IPS-18a (cell line): ENCODE measurements at regions not wholly inside any gene's neighbourhood (a gene's known extent, or its start where the extent isn't known, plus 50 kb on each side); places are given as distances from the start of the nearest gene placed in this dataset.

Experiments
- H3K27ac ChIP-seq: one replicate; pipeline ENCODE4 v1.5.1; 2013; ENCODE audit warnings: low read length
- H3K27me3 ChIP-seq: one replicate; pipeline ENCODE4 v1.6.1; 2013; ENCODE audit warnings: mild to moderate bottlenecking, low read length; ENCODE audit not compliant: control insufficient read depth, insufficient read depth
- H3K36me3 ChIP-seq: one replicate; pipeline ENCODE4 v1.6.1; 2013; ENCODE audit warnings: low read depth, low read length; ENCODE audit not compliant: control insufficient read depth
- H3K4me1 ChIP-seq: one replicate; pipeline ENCODE4 v1.6.1; 2013; ENCODE audit warnings: low read depth, low read length; ENCODE audit not compliant: control insufficient read depth
- H3K4me3 ChIP-seq: one replicate; pipeline ENCODE4 v1.5.1; 2013; ENCODE audit warnings: low read length
- H3K9ac ChIP-seq: one replicate; pipeline ENCODE4 v1.6.1; 2013; ENCODE audit warnings: mild to moderate bottlenecking, low read length, moderate library complexity
- H3K9me3 ChIP-seq: one replicate; pipeline ENCODE4 v1.6.1; 2013; ENCODE audit warnings: low read depth, low read length; ENCODE audit not compliant: control insufficient read depth

GRCh38 chr14:83825843-83826242, 1704.1 kb upstream of the FLRT2 start:
- no peaks in the 10 kb centered on the region for H3K36me3 ChIP-seq
- peaks cover 17% of the 10 kb centered on the region for H3K4me1 ChIP-seq
- H3K4me3 ChIP-seq: no peak overlapping the region

GRCh38 chr14:83826838-83827237, 1703.1 kb upstream of the FLRT2 start:
- Histone ChIP-seq H3K27ac (no peak overlapping the region), H3K4me3 (no peak overlapping the region), H3K36me3 (no peaks in the 10 kb centered on the region), H3K27me3 (no peaks in the 10 kb centered on the region), H3K9ac (no peak overlapping the region), H3K9me3 (no peaks in the 10 kb centered on the region), H3K4me1 (peaks cover 17% of the 10 kb centered on the region)

More at GRCh38 chr14:83825843-83826242, 1704.1 kb upstream of the FLRT2 start:
- Histone ChIP-seq H3K27me3 (no peaks in the 10 kb centered on the region), H3K9ac (no peak overlapping the region), H3K9me3 (no peaks in the 10 kb centered on the region), H3K27ac (no peak overlapping the region)

DNA sequence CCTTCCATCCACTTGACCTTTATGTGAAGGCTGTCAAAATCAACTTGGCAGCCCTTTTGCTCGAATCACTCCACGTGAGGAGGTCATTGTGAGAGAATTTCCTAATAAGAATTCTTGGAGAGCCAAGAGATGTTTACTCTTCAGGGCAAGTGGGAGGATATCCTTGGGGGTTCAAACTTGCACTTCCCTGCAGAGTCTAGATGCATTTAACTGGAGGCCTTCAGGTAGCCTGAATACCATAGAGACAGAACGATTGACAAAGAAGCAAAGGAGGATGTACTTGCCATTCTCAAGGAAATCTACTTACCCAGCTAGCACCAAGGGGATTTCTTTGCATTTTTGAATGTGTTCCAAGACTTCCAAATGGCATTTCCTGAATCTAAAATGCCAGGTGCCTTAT, 1702.6 kb upstream of the FLRT2 start:
- no peak overlapping the region for H3K9ac ChIP-seq
- H3K27me3 ChIP-seq: no peaks in the 10 kb centered on the region
- no peak overlapping the region for H3K27ac ChIP-seq
- H3K4me1 ChIP-seq: peaks cover 17% of the 10 kb centered on the region
- no peak overlapping the region for H3K4me3 ChIP-seq
- H3K9me3 ChIP-seq: no peaks in the 10 kb centered on the region
- H3K36me3 ChIP-seq: no peaks in the 10 kb centered on the region

- H3K9me3 ChIP-seq: no peaks in the 10 kb centered on the region
- no peak overlapping the region for H3K4me3 ChIP-seq
- no peaks in the 10 kb centered on the region for H3K36me3 ChIP-seq
- no peak overlapping the region for H3K27ac ChIP-seq
- H3K4me1 ChIP-seq: peaks cover 17% of the 10 kb centered on the region
- H3K27me3 ChIP-seq: no peaks in the 10 kb centered on the region
- no peak overlapping the region for H3K9ac ChIP-seq
Observed at GRCh38 chr14:83828406-83828805, 1701.5 kb upstream of the FLRT2 start.

DNA sequence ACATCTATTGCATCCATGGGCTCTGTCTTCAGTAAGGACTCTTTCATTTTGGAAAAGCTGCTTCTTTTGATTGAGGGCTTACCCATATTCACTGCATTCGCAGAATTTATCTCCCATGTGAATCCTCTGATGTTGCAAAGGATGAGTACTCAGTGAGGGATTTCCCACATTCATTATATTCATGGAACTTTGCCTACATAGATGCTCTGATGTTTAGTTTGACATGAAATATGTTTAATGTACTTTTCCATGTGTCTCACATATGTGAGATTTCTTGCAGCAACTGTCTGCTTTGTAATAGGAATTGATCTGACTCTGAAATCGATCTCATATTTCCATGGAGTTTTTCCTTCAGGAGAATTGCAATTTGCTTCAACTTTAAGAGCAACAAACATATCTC, 1699.6 kb upstream of the FLRT2 start:
- H3K36me3 ChIP-seq: no peaks in the 10 kb centered on the region
- peaks cover 17% of the 10 kb centered on the region for H3K4me1 ChIP-seq
- no peaks in the 10 kb centered on the region for H3K27me3 ChIP-seq
- H3K4me3 ChIP-seq: no peak overlapping the region
- H3K9ac ChIP-seq: no peak overlapping the region
- no peak overlapping the region for H3K27ac ChIP-seq
- no peaks in the 10 kb centered on the region for H3K9me3 ChIP-seq

DNA sequence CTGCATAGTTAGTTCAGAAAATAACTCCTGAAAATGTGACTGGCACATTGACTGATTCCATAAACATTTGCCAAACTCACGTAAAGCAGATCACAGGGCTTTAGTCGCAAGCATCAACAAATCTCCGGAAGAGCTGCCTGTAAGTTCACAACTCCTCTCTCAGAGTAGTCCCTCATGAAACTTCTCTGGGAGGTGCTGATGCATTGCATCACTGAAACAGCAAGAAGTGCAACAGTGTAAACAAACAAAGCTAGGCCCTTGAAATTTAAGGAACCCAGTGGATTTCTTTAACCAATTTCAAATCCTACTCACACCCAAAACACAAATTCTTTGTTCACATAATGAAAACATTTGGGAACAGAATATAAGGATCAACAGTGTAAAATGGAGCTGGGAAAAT, 1691.7 kb upstream of the FLRT2 start:
- Histone ChIP-seq H3K27me3 (no peaks in the 10 kb centered on the region), H3K27ac (no peak overlapping the region), H3K9ac (no peak overlapping the region), H3K4me3 (no peak overlapping the region), H3K9me3 (no peaks in the 10 kb centered on the region), H3K36me3 (no peaks in the 10 kb centered on the region), H3K4me1 (peaks cover 16% of the 10 kb centered on the region)

DNA sequence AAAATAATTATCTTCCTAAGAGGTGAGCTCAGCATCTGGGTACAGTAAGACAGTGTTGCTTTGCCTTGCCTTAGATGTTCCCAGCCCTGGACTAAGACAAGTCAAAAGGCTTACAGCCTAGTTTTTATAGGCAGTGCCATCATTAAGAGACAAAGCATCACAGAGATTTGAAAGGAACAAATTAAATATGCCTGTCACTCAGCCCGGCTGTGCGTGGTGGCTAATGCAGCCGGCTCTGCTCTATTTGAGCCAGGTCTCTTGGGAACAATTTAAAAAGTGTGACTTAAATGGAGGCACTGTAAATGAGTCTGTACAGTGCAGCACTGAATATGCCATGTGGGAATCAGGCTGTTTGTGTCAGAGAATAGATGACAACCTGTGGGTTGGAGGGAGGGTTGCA, 1687.4 kb upstream of the FLRT2 start:
- Histone ChIP-seq H3K36me3 (no peaks in the 10 kb centered on the region), H3K27ac (no peak overlapping the region), H3K9ac (no peak overlapping the region)

DNA sequence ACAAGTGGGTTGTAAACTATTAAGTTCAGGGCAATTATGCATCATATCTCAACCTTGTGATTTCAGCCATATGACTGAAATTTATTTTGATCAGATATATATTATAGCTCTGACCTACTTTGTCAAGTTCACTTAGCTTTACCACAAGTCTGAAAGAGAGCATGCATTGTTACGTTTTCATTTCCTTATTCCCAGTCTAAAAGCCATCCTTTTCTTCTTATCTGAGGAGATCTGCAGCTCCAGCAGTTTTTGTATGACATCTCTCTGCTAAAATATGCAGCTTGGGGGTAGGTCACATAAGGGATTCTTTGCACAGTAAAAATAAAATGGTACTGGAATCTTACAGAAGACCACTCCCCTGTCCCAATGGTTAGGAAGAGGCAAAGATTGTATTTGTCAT, 1682.8 kb upstream of the FLRT2 start:
- H3K27ac ChIP-seq: no peak overlapping the region
- H3K4me1 ChIP-seq: no peaks in the 10 kb centered on the region
- no peaks in the 10 kb centered on the region for H3K36me3 ChIP-seq
- H3K9me3 ChIP-seq: no peaks in the 10 kb centered on the region
- no peak overlapping the region for H3K4me3 ChIP-seq
- H3K27me3 ChIP-seq: no peaks in the 10 kb centered on the region
- H3K9ac ChIP-seq: no peak overlapping the region

More for the DNA sequence above, 1687.4 kb upstream of the FLRT2 start:
- peaks cover 10% of the 10 kb centered on the region for H3K4me1 ChIP-seq
- no peaks in the 10 kb centered on the region for H3K27me3 ChIP-seq
- H3K9me3 ChIP-seq: no peaks in the 10 kb centered on the region
- no peak overlapping the region for H3K4me3 ChIP-seq

DNA sequence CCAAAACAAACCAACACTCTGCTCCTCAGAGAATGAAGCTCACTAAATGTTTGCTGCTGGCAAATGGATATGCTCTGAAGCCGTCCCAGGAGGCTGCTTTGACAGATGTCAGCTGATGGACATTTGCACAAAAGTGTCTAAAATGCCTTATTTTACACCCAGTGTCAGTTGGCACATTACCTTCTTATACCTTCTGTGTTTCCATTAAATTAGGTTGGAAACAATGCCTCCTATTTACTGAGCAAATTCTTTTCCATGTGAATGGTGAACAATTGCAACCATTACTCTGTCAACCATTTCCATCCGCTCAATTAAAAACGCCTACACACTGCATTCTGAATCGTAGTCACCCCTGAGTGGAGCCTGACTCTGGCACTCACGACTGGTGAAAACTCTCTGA, 1679.9 kb upstream of the FLRT2 start:
- H3K27me3 ChIP-seq: no peaks in the 10 kb centered on the region
- no peaks in the 10 kb centered on the region for H3K36me3 ChIP-seq
- no peak overlapping the region for H3K4me3 ChIP-seq
- no peaks in the 10 kb centered on the region for H3K4me1 ChIP-seq
- no peak overlapping the region for H3K9ac ChIP-seq
- no peak overlapping the region for H3K27ac ChIP-seq
- no peaks in the 10 kb centered on the region for H3K9me3 ChIP-seq

DNA sequence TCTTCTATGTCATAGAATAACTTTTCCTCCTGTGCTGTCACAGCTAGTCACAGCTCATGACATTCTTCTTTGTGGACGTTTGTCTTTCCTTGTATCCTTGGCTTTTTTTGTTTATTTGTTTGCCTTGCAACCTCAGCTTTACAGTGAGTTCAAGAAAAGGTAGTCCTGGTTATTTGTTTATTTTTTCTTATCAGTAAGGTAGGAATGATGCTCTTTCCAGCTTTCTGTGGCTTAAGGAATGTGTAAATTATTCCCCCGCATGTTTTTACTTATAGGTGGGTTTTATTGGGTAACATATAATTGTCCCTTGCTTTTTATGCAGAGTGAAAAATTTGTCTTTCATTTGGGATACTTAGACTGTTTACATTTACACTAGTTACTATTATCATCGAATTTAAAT, 1673.6 kb upstream of the FLRT2 start:
- Histone ChIP-seq H3K9ac (no peak overlapping the region), H3K9me3 (no peaks in the 10 kb centered on the region), H3K4me1 (no peaks in the 10 kb centered on the region), H3K4me3 (no peak overlapping the region), H3K36me3 (no peaks in the 10 kb centered on the region), H3K27me3 (no peaks in the 10 kb centered on the region), H3K27ac (no peak overlapping the region)

DNA sequence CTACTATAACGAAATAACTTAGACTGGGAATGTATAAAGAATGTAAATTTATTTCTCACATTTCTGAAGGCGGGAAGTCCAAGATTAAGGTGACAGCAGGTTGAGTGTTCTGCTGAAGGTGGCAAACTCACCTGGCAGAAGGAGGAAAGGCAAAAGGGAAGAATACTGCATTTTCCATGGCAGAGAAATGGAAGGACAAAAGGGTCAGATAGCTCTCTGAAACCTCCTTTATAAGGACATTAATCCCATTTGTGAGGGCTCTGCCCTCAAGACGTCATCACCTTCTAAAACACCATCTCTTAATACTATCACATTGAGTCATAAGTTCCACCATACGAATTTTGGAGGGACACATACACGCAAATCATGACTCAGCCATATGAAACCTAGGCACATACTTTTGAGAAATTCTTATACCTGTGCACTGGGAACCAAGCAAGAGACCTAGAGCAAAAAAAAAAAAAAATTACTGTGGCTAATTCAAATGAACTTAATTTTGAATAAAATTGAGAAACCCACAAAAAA, 1669.3 kb upstream of the FLRT2 start:
- Histone ChIP-seq H3K4me3 (no peak overlapping the region), H3K36me3 (no peaks in the 10 kb centered on the region), H3K9me3 (no peaks in the 10 kb centered on the region)

DNA sequence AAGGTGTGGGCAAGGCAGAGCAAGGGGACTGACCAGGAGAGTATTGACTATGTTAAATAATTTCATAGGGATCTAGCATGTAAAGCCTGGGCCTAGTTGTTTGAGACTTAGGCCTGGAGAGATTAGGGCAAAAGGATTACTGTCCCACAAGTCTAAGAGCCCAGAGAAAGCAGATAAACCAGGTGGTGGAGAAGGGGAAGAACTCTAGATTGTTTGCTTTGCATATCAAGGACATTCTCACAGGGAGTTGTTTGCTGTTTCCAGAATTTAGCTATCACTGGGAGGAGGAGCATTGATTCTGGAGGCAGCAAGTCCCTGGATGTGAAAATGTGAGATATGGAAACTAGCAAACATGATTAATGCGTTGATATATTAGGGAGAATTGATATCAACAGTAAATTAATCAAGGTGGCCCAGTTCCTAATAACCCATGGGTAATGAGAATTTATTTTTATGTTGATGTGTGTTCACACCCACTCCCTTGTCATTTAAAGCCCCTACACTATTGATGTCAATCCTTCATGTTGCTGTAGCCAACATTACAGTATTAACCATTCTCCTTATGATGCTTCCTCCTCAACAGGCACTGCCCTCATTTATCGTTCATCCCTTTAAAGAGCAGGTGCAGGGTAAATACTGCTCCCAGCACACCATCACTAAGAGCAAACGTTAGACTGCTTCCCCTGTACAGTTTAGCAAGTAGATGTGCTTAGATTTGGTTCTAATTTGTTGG, 1666.7 kb upstream of the FLRT2 start:
- no peak overlapping the region for H3K27ac ChIP-seq
- H3K9ac ChIP-seq: no peak overlapping the region
- H3K4me3 ChIP-seq: no peak overlapping the region
- H3K27me3 ChIP-seq: no peaks in the 10 kb centered on the region
- no peaks in the 10 kb centered on the region for H3K36me3 ChIP-seq
- peaks cover 6% of the 10 kb centered on the region for H3K4me1 ChIP-seq
- no peaks in the 10 kb centered on the region for H3K9me3 ChIP-seq

More for the DNA sequence above, 1669.3 kb upstream of the FLRT2 start:
- Histone ChIP-seq H3K9ac (no peak overlapping the region), H3K4me1 (peaks cover 6% of the 10 kb centered on the region), H3K27me3 (no peaks in the 10 kb centered on the region), H3K27ac (no peak overlapping the region)
